CD1c-positive myeloid dendritic cell (primary cell): ENCODE measurements at regions not wholly inside any gene's neighbourhood (a gene's known extent, or its start where the extent isn't known, plus 50 kb on each side); places are given as distances from the start of the nearest gene placed in this dataset.
A peak's percentile ranks its signal among the peaks of the same experiment; 100 is the strongest.

Experiments used
- DNase-seq: peaks from one replicate; pipeline ENCODE4 v3.0.0-alpha.2; 2016; ENCODE audit errors: extremely low spot score

GRCh38 chr7:25314731-25315267 lies 86.5 kb upstream of the NPVF start:
- DNase-seq: no peak

- DNase-seq: no peak
Measured at GRCh38 chr7:25316366-25316765, 88.1 kb upstream of the NPVF start.

- no peak for DNase-seq
Measured at GRCh38 chr7:25318047-25318446, 89.8 kb upstream of the NPVF start.

GRCh38 chr7:25319707-25320106 lies 91.4 kb upstream of the NPVF start:
- DNase-seq: no peak

GRCh38 chr7:25320791-25321190 lies 92.5 kb upstream of the NPVF start:
- DNase-seq: no peak

GRCh38 chr7:25321424-25321823 lies 93.1 kb upstream of the NPVF start:
- DNase-seq: no peak

- no peak for DNase-seq
Measured at GRCh38 chr7:25322473-25322872, 94.2 kb upstream of the NPVF start.

- DNase-seq: no peak
Measured at GRCh38 chr7:25325186-25325757, 97.0 kb upstream of the NPVF start.

GRCh38 chr7:25326501-25327156 lies 98.3 kb upstream of the NPVF start:
- no peak for DNase-seq

GRCh38 chr7:25329815-25330214 lies 101.5 kb upstream of the NPVF start:
- no peak for DNase-seq

GRCh38 chr7:25333296-25333928 lies 105.1 kb upstream of the NPVF start:
- DNase-seq: no peak

GRCh38 chr7:25347360-25348066 lies 119.2 kb upstream of the NPVF start:
- DNase-seq: peak; percentile 1

- no peak for DNase-seq
Measured at GRCh38 chr7:25348104-25348503, 119.8 kb upstream of the NPVF start.

GRCh38 chr7:25349283-25350017 lies 121.2 kb upstream of the NPVF start:
- no peak for DNase-seq

- DNase-seq: no peak
Measured at GRCh38 chr7:25350041-25350440, 121.8 kb upstream of the NPVF start.

GRCh38 chr7:25351761-25352160 lies 123.5 kb upstream of the NPVF start:
- DNase-seq: no peak

- DNase-seq: no peak
Measured at GRCh38 chr7:25353196-25353595, 124.9 kb upstream of the NPVF start.

GRCh38 chr7:25353732-25354131 lies 125.4 kb upstream of the NPVF start:
- DNase-seq: no peak

GRCh38 chr7:25356534-25357151 lies 128.4 kb upstream of the NPVF start:
- DNase-seq: no peak

- no peak for DNase-seq
Measured at GRCh38 chr7:25358926-25359325, 130.6 kb upstream of the NPVF start.

GRCh38 chr7:25359471-25360059 lies 131.3 kb upstream of the NPVF start:
- DNase-seq: no peak
